HG03575 (cell line): ENCODE measurements at regions not wholly inside any gene's neighbourhood (a gene's known extent, or its start where the extent isn't known, plus 50 kb on each side); places are given as distances from the start of the nearest gene placed in this dataset.
"Not testable (repeated sequence)": the region's sequence is repeated elsewhere in the genome, so short reads cannot be mapped to it uniquely, and the experiment has no call there.

ENCODE experiments used
- ATAC-seq: cut with Tn5 transposase; IDR thresholded peaks from one replicate; pipeline ENCODE4 v1.9.1; 2021; ENCODE audit not compliant: unreplicated experiment, insufficient number of reproducible peaks, low FRiP score; ENCODE audit errors: extremely low read depth

- ATAC-seq = no peak
Measured at GRCh38 chr10:57664815-57665214, 602.9 kb downstream of the IPMK start.

GRCh38 chr10:57663401-57663800, 604.3 kb downstream of the IPMK start:
- no peak for ATAC-seq

- ATAC-seq = no peak
Measured at GRCh38 chr10:57661206-57661605, 606.5 kb downstream of the IPMK start.

- peak; percentile 82 for ATAC-seq
Measured at GRCh38 chr10:57657164-57657765, 610.4 kb downstream of the IPMK start.

GRCh38 chr10:57654856-57655255, 612.8 kb downstream of the IPMK start:
- ATAC-seq = no peak

- not testable (repeated sequence) for ATAC-seq
Measured at GRCh38 chr10:57645108-57645507, 622.6 kb downstream of the IPMK start.

GRCh38 chr10:57638411-57638810, 629.3 kb downstream of the IPMK start:
- ATAC-seq = no peak

GRCh38 chr10:57628592-57629284, 639.0 kb downstream of the IPMK start:
- no peak for ATAC-seq

GRCh38 chr10:57627642-57628178, 640.0 kb downstream of the IPMK start:
- ATAC-seq = no peak

GRCh38 chr10:57624856-57625592, 642.7 kb downstream of the IPMK start:
- no peak for ATAC-seq

- no peak for ATAC-seq
Measured at GRCh38 chr10:57624066-57624465, 643.6 kb downstream of the IPMK start.

- no peak for ATAC-seq
Measured at GRCh38 chr10:57621466-57621865, 646.2 kb downstream of the IPMK start.

- ATAC-seq = no peak
Measured at GRCh38 chr10:57605948-57606485, 661.7 kb downstream of the IPMK start.

GRCh38 chr10:57599440-57599839, 668.3 kb downstream of the IPMK start:
- ATAC-seq = no peak

- ATAC-seq = no peak
Measured at GRCh38 chr10:57593983-57594573, 673.6 kb downstream of the IPMK start.

- no peak for ATAC-seq
Measured at GRCh38 chr10:57579926-57580325, 687.8 kb downstream of the IPMK start.

GRCh38 chr10:57562211-57562610, 705.5 kb downstream of the IPMK start:
- no peak for ATAC-seq

- not testable (repeated sequence) for ATAC-seq
Measured at GRCh38 chr10:57551774-57552173, 715.9 kb downstream of the IPMK start.

- ATAC-seq = no peak
Measured at GRCh38 chr10:57535306-57535705, 732.4 kb downstream of the IPMK start.
